Stimulated activated CD4-positive, alpha-beta T cell treated with anti-CD3 and anti-CD28 coated beads, Interleukin-15, amount 100 ng/mL, for 48 hours (primary cell): ENCODE measurements at regions not wholly inside any gene's neighbourhood (a gene's known extent, or its start where the extent isn't known, plus 50 kb on each side); places are given as distances from the start of the nearest gene placed in this dataset.
"Not testable (repeated sequence)": the region's sequence is repeated elsewhere in the genome, so short reads cannot be mapped to it uniquely, and the experiment has no call there.

ENCODE experiments used
- DNase-seq, 2 donors: peaks; one replicate each; pipeline ENCODE4 v3.0.0-alpha.2; 2020; ENCODE audit warnings: low read depth in 2 of 2

DNA sequence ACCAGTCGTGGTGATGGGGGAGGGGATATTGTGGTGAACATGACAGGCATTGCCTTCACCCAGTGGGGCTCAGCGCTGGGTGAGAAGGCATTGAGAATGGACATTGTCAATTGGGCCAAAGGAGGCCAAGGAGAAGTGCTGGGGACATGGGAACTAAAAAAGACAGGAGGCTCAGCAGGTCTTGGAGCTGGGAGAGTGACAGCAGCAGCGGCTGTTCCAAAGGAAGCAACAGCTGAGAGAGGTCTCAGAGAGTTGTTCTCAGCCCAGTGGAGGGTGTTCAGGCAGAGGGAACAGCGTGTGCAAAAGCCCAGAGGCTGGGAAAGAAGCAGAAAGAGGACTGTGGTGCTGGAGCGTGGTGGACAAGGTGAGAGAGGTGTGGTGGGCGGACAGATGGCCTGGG, 56.6 kb upstream of the ASNS start:
- not testable (repeated sequence) for DNase-seq

GRCh38 chr7:97927790-97928748, 55.9 kb upstream of the ASNS start:
- peak; percentile 35 to 63 for DNase-seq
